Endothelial cell of umbilical vein (primary cell): ENCODE measurements at regions not wholly inside any gene's neighbourhood (a gene's known extent, or its start where the extent isn't known, plus 50 kb on each side); places are given as distances from the start of the nearest gene placed in this dataset.

Source experiments
- BruUV-seq: library from RNA; stranded (reverse); fragments of 400-500 nt; replicated peaks from 2 replicates; lab custom pipeline; 2021; lab: Mats Ljungman, UMichigan
- CTCF ChIA-PET: fragments of 300-600, 350-600 bp; sonication (Branson Sonifier 250); formaldehyde crosslinking; loops from one replicate; lab custom pipeline; 2021; ENCODE audit warnings: antibody characterized with exemption, inconsistent platforms; lab: Charles Lee
- POLR2A ChIA-PET: fragments of 300-600, 350-600 bp; sonication (Branson Sonifier 250); formaldehyde crosslinking; loops from one replicate; lab custom pipeline; 2021; ENCODE audit warnings: antibody characterized with exemption, inconsistent platforms; lab: Charles Lee
- DNase-seq: peaks from one replicate; pipeline ENCODE4 v3.0.0-alpha.2; 2011; ENCODE audit warnings: low read depth, low spot score
- FAIRE-seq: peaks from 2 replicates; lab custom pipeline; 2011; peaks lifted over from hg19 to GRCh38; lab: Jason Lieb, UNC
- H2AFZ ChIP-seq: 2 replicates; pipeline ENCODE4 v1.6.0; 2012; ENCODE audit warnings: low read depth, low read length, control low read depth, inconsistent platforms
- H3K27ac ChIP-seq: 2 replicates; pipeline ENCODE4 v1.5.1; 2011; ENCODE audit warnings: low read depth, mild to moderate bottlenecking, control low read depth, low read length, moderate library complexity; ENCODE audit not compliant: insufficient read depth
- H3K27me3 ChIP-seq, 2 experiments: 2 replicates each; pipeline versions ENCODE4 v1.6.0 to v1.6.1; 2011; ENCODE audit warnings: low read length in 2 of 2, mixed read lengths in 1 of 2; ENCODE audit not compliant: control insufficient read depth in 2 of 2, insufficient read depth in 2 of 2
- H3K36me3 ChIP-seq, 2 experiments: 2 replicates in 1 of 2; 3 replicates in 1 of 2; pipeline ENCODE4 v1.5.1; 2011; ENCODE audit warnings: low read length in 2 of 2, mild to moderate bottlenecking in 1 of 2, moderate library complexity in 1 of 2; ENCODE audit not compliant: control insufficient read depth in 2 of 2, insufficient read depth in 2 of 2; ENCODE audit errors: extremely low read depth in 1 of 2
- H3K4me1 ChIP-seq: 3 replicates; pipeline ENCODE4 v1.5.1; 2011; ENCODE audit warnings: mild to moderate bottlenecking, low read length; ENCODE audit not compliant: control insufficient read depth, insufficient read depth; ENCODE audit errors: extremely low read depth
- H3K4me2 ChIP-seq: 2 replicates; pipeline ENCODE4 v1.6.1; 2011; ENCODE audit warnings: low read length, control low read depth, mixed read lengths; ENCODE audit not compliant: insufficient read depth
- H3K4me3 ChIP-seq, 3 experiments: fragments of 200-600 bp in 1 of 3; sonication (generic), shearing (Covaris generic) in 1 of 3; replicated peaks in 1 of 3; 2 replicates each; pipeline ENCODE4 v1.5.1; 2011 to 2016; ENCODE audit warnings: control low read depth in 3 of 3, low read length in 3 of 3, mild to moderate bottlenecking in 2 of 3, inconsistent platforms in 1 of 3, low read depth in 1 of 3, moderate library complexity in 1 of 3; ENCODE audit not compliant: insufficient read depth in 1 of 3
- H3K79me2 ChIP-seq: 2 replicates; pipeline ENCODE4 v1.6.0; 2012; ENCODE audit warnings: low read length, inconsistent platforms; ENCODE audit not compliant: control insufficient read depth, insufficient read depth
- H3K9ac ChIP-seq: replicated peaks from 2 replicates; pipeline ENCODE3; 2011; ENCODE audit warnings: low read length, control low read depth; ENCODE audit not compliant: insufficient read depth; ENCODE audit errors: extremely low read depth
- H3K9me1 ChIP-seq: replicated peaks from 3 replicates; pipeline ENCODE4 v1.6.0; 2011; ENCODE audit warnings: mild to moderate bottlenecking, low read length; ENCODE audit not compliant: control insufficient read depth, insufficient read depth; ENCODE audit errors: extremely low read depth
- H3K9me3 ChIP-seq: replicated peaks from 2 replicates; pipeline ENCODE4 v1.5.1; 2012; ENCODE audit warnings: low read length, inconsistent platforms; ENCODE audit not compliant: control insufficient read depth, insufficient read depth
- H4K20me1 ChIP-seq: replicated peaks from 2 replicates; pipeline ENCODE3; 2011; ENCODE audit warnings: mild to moderate bottlenecking, low read length; ENCODE audit not compliant: control insufficient read depth, insufficient read depth; ENCODE audit errors: extremely low read depth
- CTCF ChIP-seq, 2 donors: IDR thresholded peaks; 1 replicate in 1 of 2; 2 replicates in 1 of 2; pipeline ENCODE4 v1.5.1; 2011; ENCODE audit warnings: low read length in 2 of 2, mild to moderate bottlenecking in 2 of 2, moderate library complexity in 2 of 2, control low read depth in 1 of 2, inconsistent platforms in 1 of 2, low read depth in 1 of 2; ENCODE audit not compliant: insufficient read depth in 1 of 2; ENCODE audit errors: extremely low read depth in 1 of 2
- EZH2 ChIP-seq: IDR thresholded peaks from 2 replicates; pipeline ENCODE4 v1.6.1; 2012; ENCODE audit warnings: borderline replicate concordance, low read depth, mild to moderate bottlenecking, moderate library complexity, low read length, inconsistent platforms; ENCODE audit not compliant: severe bottlenecking
- FOS ChIP-seq: IDR thresholded peaks from 2 replicates; pipeline ENCODE4 v1.6.1; 2011; ENCODE audit warnings: mild to moderate bottlenecking, low read length, moderate library complexity, borderline replicate concordance; ENCODE audit not compliant: insufficient read depth
- GATA2 ChIP-seq: IDR thresholded peaks from 2 replicates; pipeline ENCODE4 v1.7.0; 2011; ENCODE audit warnings: low read depth, mild to moderate bottlenecking, moderate library complexity, mixed read lengths, low read length; ENCODE audit not compliant: insufficient read length, insufficient read depth
- JUN ChIP-seq: IDR thresholded peaks from 2 replicates; pipeline ENCODE4 v1.6.1; 2011; ENCODE audit warnings: borderline replicate concordance, low read depth; ENCODE audit not compliant: insufficient read length, insufficient read depth
- MAX ChIP-seq: IDR thresholded peaks from 2 replicates; pipeline ENCODE4 v1.6.1; 2011; ENCODE audit not compliant: insufficient read depth, insufficient read length
- MYC ChIP-seq: IDR thresholded peaks from one replicate; pipeline ENCODE4 v1.6.1; 2011; ENCODE audit warnings: mild to moderate bottlenecking, low read depth, low read length
- POLR2A ChIP-seq: IDR thresholded peaks from 2 replicates; pipeline ENCODE4 v1.6.1; 2012; ENCODE audit warnings: low read depth, mild to moderate bottlenecking, control low read depth, low read length
- POLR2AphosphoS5 ChIP-seq: IDR thresholded peaks from 2 replicates; pipeline ENCODE4 v1.6.1; 2012; ENCODE audit warnings: low read depth, mild to moderate bottlenecking, control low read depth, low read length, moderate library complexity; ENCODE audit not compliant: insufficient read depth
- dilution Hi-C: fragments of 300-500 bp; cut with MboI; formaldehyde crosslinking; loops from one replicate; pipeline ENCODE4 v1.15.0; 2019; ENCODE audit warnings: low sequenced_read_pairs; ENCODE audit not compliant: extremely low pct_ligation_motif_present
- intact Hi-C: fragments of 100-400 bp; cut with micrococcal nuclease; formaldehyde crosslinking; loops from one replicate; pipeline ENCODE4 v1.10.0; 2022

GRCh38 chr2:188795762-188796161 is 178.4 kb upstream of the COL3A1 start:
- Histone ChIP-seq H3K36me3 (no peaks in the 10 kb centered on the region), H3K9me3 (no peaks in the 10 kb centered on the region), H3K79me2 (no peaks in the 10 kb centered on the region), H3K27ac (no peak overlapping the region), H3K9ac (no peak overlapping the region), H2AFZ (no peak overlapping the region), H3K4me3 (no peak overlapping the region), H3K4me2 (no peak overlapping the region), H4K20me1 (no peaks in the 10 kb centered on the region), H3K27me3 (no peaks in the 10 kb centered on the region), H3K9me1 (no peaks in the 10 kb centered on the region), H3K4me1 (peaks cover 3% of the 10 kb centered on the region)
- no peak for TF ChIP-seq CTCF (IDR thresholded peaks at IDR 0.05; ENCODE audit: extremely low read depth in 1 of 2, insufficient read depth in 1 of 2, low read depth in 1 of 2, low read length in 2 of 2)
- DNase-seq (no peak), FAIRE-seq (no peak)
- BruUV-seq: no TSS peak
- intact Hi-C loops: no loop called here
- ChIA-PET POLR2A (no interaction called here), CTCF (no interaction called here)
- dilution Hi-C loops: no loop called here

GRCh38 chr2:188797371-188797770 is 176.8 kb upstream of the COL3A1 start:
- DNase-seq (no peak), FAIRE-seq (no peak)
- no peak overlapping the region for H2AFZ ChIP-seq
- no peak overlapping the region for H3K27ac ChIP-seq
- H3K27me3 ChIP-seq: no peaks in the 10 kb centered on the region
- H3K79me2 ChIP-seq: no peaks in the 10 kb centered on the region
- ChIA-PET CTCF (interaction anchor here (1.5 kb wide), 1 partner anchor 11 kb away, joined by 3 read pairs; no protein-coding TSS in a partner anchor), POLR2A (no interaction called here)
- peaks cover 3% of the 10 kb centered on the region for H3K4me1 ChIP-seq
- no peak overlapping the region for H3K9ac ChIP-seq
- no peak for TF ChIP-seq JUN
- TF ChIP-seq EZH2: no peak
- TF ChIP-seq CTCF (IDR thresholded peaks at IDR 0.05; ENCODE audit: extremely low read depth in 1 of 2, insufficient read depth in 1 of 2, low read depth in 1 of 2, low read length in 2 of 2): no peak
- TF ChIP-seq MAX: no peak
- no peak for TF ChIP-seq MYC
- TF ChIP-seq GATA2: no peak
- TF ChIP-seq POLR2A: no peak
- TF ChIP-seq POLR2AphosphoS5: no peak
- TF ChIP-seq FOS: no peak
- H3K4me2 ChIP-seq: no peak overlapping the region
- H3K36me3 ChIP-seq: no peaks in the 10 kb centered on the region
- dilution Hi-C loops: no loop called here
- no TSS peak for BruUV-seq
- H3K4me3 ChIP-seq: no peak overlapping the region
- H4K20me1 ChIP-seq: no peaks in the 10 kb centered on the region
- H3K9me1 ChIP-seq: no peaks in the 10 kb centered on the region
- intact Hi-C loops: no loop called here
- H3K9me3 ChIP-seq: no peaks in the 10 kb centered on the region
